ENCODE measurements at regions not wholly inside any gene's neighbourhood (a gene's known extent, or its start where the extent isn't known, plus 50 kb on each side); places are given as distances from the start of the nearest gene placed in this dataset.

- TF ChIP-seq CTCF (conservative IDR thresholded peaks at IDR 0.05; ENCODE audit: low read length) (no peak), EZH2phosphoT487 (IDR thresholded peaks at IDR 0.05; ENCODE audit: borderline replicate concordance) (no peak)
These were observed 630.3 kb downstream of the AMY1C start for GRCh38 chr1:104380003-104380402.
